GM12878 (cell line): ENCODE measurements at regions not wholly inside any gene's neighbourhood (a gene's known extent, or its start where the extent isn't known, plus 50 kb on each side); places are given as distances from the start of the nearest gene placed in this dataset.

Source experiments
- ATAC-seq: fragments of 200-7000 bp; cut with Tn5 transposase; 3 replicates; pipeline ENCODE4 v1.9.1; 2020; ENCODE audit warnings: mild to moderate bottlenecking, moderate library complexity
- BruUV-seq: library from RNA; stranded (reverse); fragments of 400-500 nt; replicated peaks from 2 replicates; lab custom pipeline; 2021; lab: Mats Ljungman, UMichigan
- CTCF ChIA-PET: fragments of 300-600 bp; sonication (Branson Sonifier 250); formaldehyde crosslinking; extraction: SDS; loops from one replicate; lab custom pipeline; 2021; ENCODE audit warnings: inconsistent platforms; lab: Yijun Ruan, JAX
- POLR2A ChIA-PET: fragments of 350-600 bp; formaldehyde crosslinking; extraction: SDS; loops from one replicate; lab custom pipeline; 2021; ENCODE audit warnings: inconsistent platforms; lab: Charles Lee
- RAD21 ChIA-PET: fragments of 300-600 bp; sonication (Branson Sonifier 250); formaldehyde crosslinking; loops from one replicate; lab custom pipeline; 2023; ENCODE audit warnings: antibody characterized with exemption; ENCODE audit not compliant: unreplicated experiment; lab: Charles Lee
- SMC1A ChIA-PET: fragments of 300-600 bp; sonication (Branson Sonifier 250); formaldehyde crosslinking; loops from one replicate; lab custom pipeline; 2023; ENCODE audit not compliant: unreplicated experiment, uncharacterized antibody; lab: Charles Lee
- DNase-seq: peaks from one replicate; pipeline ENCODE4 v3.0.0-alpha.2; 2011; ENCODE audit warnings: low read depth, low spot score
- FAIRE-seq: peaks from 3 replicates; lab custom pipeline; 2011; peaks lifted over from hg19 to GRCh38; lab: Jason Lieb, UNC
- H2AFZ ChIP-seq: 2 replicates; pipeline ENCODE4 v1.6.0; 2011; ENCODE audit warnings: low read depth, low read length, control low read depth; ENCODE audit not compliant: control insufficient read depth
- H3K27ac ChIP-seq: 2 replicates; pipeline ENCODE4 v1.5.1; 2011; ENCODE audit warnings: control low read depth; ENCODE audit not compliant: control insufficient read depth, insufficient read depth
- H3K27me3 ChIP-seq, 2 experiments: replicated peaks in 1 of 2; 2 replicates each; pipeline versions ENCODE4 v1.6.0 to v1.6.1; 2011; ENCODE audit warnings: low read length in 1 of 2; ENCODE audit not compliant: control insufficient read depth in 2 of 2, insufficient read depth in 2 of 2
- H3K36me3 ChIP-seq, 2 experiments: 2 replicates each; pipeline ENCODE4 v1.5.1; 2011; ENCODE audit warnings: low read length in 1 of 2; ENCODE audit not compliant: control insufficient read depth in 2 of 2, insufficient read depth in 2 of 2
- H3K4me1 ChIP-seq: 2 replicates; pipeline ENCODE4 v1.6.1; 2011; ENCODE audit warnings: mild to moderate bottlenecking, low read length, moderate library complexity, mixed read lengths; ENCODE audit not compliant: control insufficient read depth, insufficient read depth
- H3K4me2 ChIP-seq: 2 replicates; pipeline ENCODE4 v1.6.0; 2011; ENCODE audit warnings: control low read depth; ENCODE audit not compliant: control insufficient read depth, insufficient read depth
- H3K4me3 ChIP-seq: fragments of 200-600 bp; sonication (generic); 2 replicates; pipeline ENCODE4 v1.5.1; 2016
- H3K79me2 ChIP-seq: 2 replicates; pipeline ENCODE4 v1.6.0; 2011; ENCODE audit warnings: low read length; ENCODE audit not compliant: control insufficient read depth, insufficient read depth
- H3K9ac ChIP-seq: 2 replicates; pipeline ENCODE4 v1.8.0; 2011; ENCODE audit warnings: low read length, control low read depth, mixed read lengths; ENCODE audit not compliant: control insufficient read depth, insufficient read depth
- H3K9me3 ChIP-seq: replicated peaks from 3 replicates; pipeline ENCODE4 v1.5.1; 2011; ENCODE audit warnings: mild to moderate bottlenecking, low read length; ENCODE audit not compliant: control insufficient read depth, insufficient read depth
- H4K20me1 ChIP-seq: 2 replicates; pipeline ENCODE4 v1.6.0; 2011; ENCODE audit not compliant: control insufficient read depth, insufficient read depth
- BRCA1 ChIP-seq: IDR thresholded peaks from 2 replicates; pipeline ENCODE4 v1.6.1; 2011; ENCODE audit warnings: low read depth, low read length, improper control_type of control experiment
- DPF2 ChIP-seq: fragments of 450-650 bp; IDR thresholded peaks from 2 replicates; pipeline ENCODE4 v1.6.1; 2017; ENCODE audit warnings: mild to moderate bottlenecking
- EP300 ChIP-seq, 2 experiments: fragments of 150-350 bp in 1 of 2; IDR thresholded peaks; 2 replicates each; pipeline ENCODE4 v1.6.1; 2011 to 2012; ENCODE audit warnings: low read depth in 2 of 2, low read length in 2 of 2, borderline replicate concordance in 1 of 2, improper control_type of control experiment in 1 of 2, inconsistent platforms in 1 of 2; ENCODE audit not compliant: control insufficient read depth in 1 of 2
- ESRRA ChIP-seq: IDR thresholded peaks from 2 replicates; pipeline ENCODE4 v1.6.1; 2012; ENCODE audit warnings: mild to moderate bottlenecking, low read length, improper control_type of control experiment
- MEF2A ChIP-seq: IDR thresholded peaks from 2 replicates; pipeline ENCODE4 v1.6.1; 2011; ENCODE audit warnings: low read depth, mild to moderate bottlenecking, low read length, moderate library complexity; ENCODE audit not compliant: insufficient read depth
- MYB ChIP-seq: fragments of 150-350 bp; IDR thresholded peaks from 2 replicates; pipeline ENCODE4 v1.6.1; 2014; ENCODE audit warnings: mild to moderate bottlenecking, low read depth, low read length, borderline replicate concordance
- NR2C2 ChIP-seq: IDR thresholded peaks from 2 replicates; pipeline ENCODE4 v1.6.1; 2011; ENCODE audit warnings: borderline replicate concordance, low read depth; ENCODE audit not compliant: control insufficient read depth, insufficient read length
- POLR2A ChIP-seq: IDR thresholded peaks from 2 replicates; pipeline ENCODE4 v1.6.1; 2011; ENCODE audit warnings: low read depth, mild to moderate bottlenecking, low read length
- RB1 ChIP-seq: fragments of 450-650 bp; formaldehyde crosslinking; IDR thresholded peaks from 2 replicates; pipeline ENCODE4 v1.6.1; 2017; ENCODE audit warnings: mild to moderate bottlenecking, borderline replicate concordance
- SKIL ChIP-seq: fragments of 450-650 bp; IDR thresholded peaks from 2 replicates; pipeline ENCODE4 v1.6.1; 2017; ENCODE audit warnings: mild to moderate bottlenecking, low read depth, inconsistent platforms; ENCODE audit not compliant: poor library complexity, severe bottlenecking
- SMAD1 ChIP-seq: fragments of 450-650 bp; IDR thresholded peaks from 2 replicates; pipeline ENCODE4 v1.6.1; 2018; ENCODE audit warnings: mild to moderate bottlenecking, low read depth; ENCODE audit not compliant: partially characterized antibody
- SMC3 ChIP-seq: IDR thresholded peaks from 2 replicates; pipeline ENCODE4 v1.6.1; 2011; ENCODE audit warnings: low read length, improper control_type of control experiment, borderline replicate concordance
- SREBF1 ChIP-seq: IDR thresholded peaks from 2 replicates; pipeline ENCODE4 v1.6.1; 2012; ENCODE audit warnings: mild to moderate bottlenecking, low read length
- SRF ChIP-seq, 2 experiments: IDR thresholded peaks; 2 replicates each; pipeline ENCODE4 v1.6.1; 2011; ENCODE audit warnings: low read depth in 2 of 2, low read length in 2 of 2, mild to moderate bottlenecking in 1 of 2, moderate library complexity in 1 of 2
- ZBTB11 ChIP-seq: fragments of 450-650 bp; formaldehyde crosslinking; IDR thresholded peaks from 2 replicates; pipeline ENCODE4 v1.5.0; 2022; ENCODE audit warnings: mild to moderate bottlenecking, missing genetic modification characterization
- ZBTB40 ChIP-seq: fragments of 450-650 bp; IDR thresholded peaks from 2 replicates; pipeline ENCODE4 v1.6.1; 2016; ENCODE audit warnings: mild to moderate bottlenecking, moderate library complexity, borderline replicate concordance
- WGBS: methylation state at CpG from one replicate; pipeline ENCODE4 v1.1.6; 2016; ENCODE audit warnings: low lambda C conversion rate; ENCODE audit not compliant: insufficient replicate concordance, insufficient coverage; ENCODE audit errors: missing lambda C conversion rate; 5-methylcytosine and 5-hydroxymethylcytosine counted together
- in situ Hi-C: fragments of 300-500 bp; cut with MboI; formaldehyde crosslinking; loops from 9 replicates; pipeline ENCODE4 v1.14.3; 2018; ENCODE audit warnings: mixed read lengths
- intact Hi-C: fragments of 100-400 bp; cut with micrococcal nuclease; formaldehyde crosslinking; loops from one replicate; pipeline ENCODE4 v1.14.2; 2022; ENCODE audit not compliant: unreplicated experiment

GRCh38 chr18:5608846-5609245 lies 65.0 kb upstream of the EPB41L3 start:
- CTCF ChIA-PET = no interaction called here
- no peaks in the 10 kb centered on the region for H3K79me2 ChIP-seq
- TF ChIP-seq RB1 = no peak
- no peak for TF ChIP-seq SKIL
- no peak for TF ChIP-seq BRCA1
- TF ChIP-seq SMAD1 = no peak
- no peak for TF ChIP-seq ZBTB11 (CRISPR knock-in tag)
- TF ChIP-seq MEF2A = no peak
- no peak for TF ChIP-seq MYB
- no peak for TF ChIP-seq DPF2
- no peak for TF ChIP-seq SRF (IDR thresholded peaks at IDR 0.05; ENCODE audit: low read depth in 2 of 2, low read length in 2 of 2)
- no peak for TF ChIP-seq EP300 (IDR thresholded peaks at IDR 0.05; ENCODE audit: borderline replicate concordance in 1 of 2, control insufficient read depth in 1 of 2, low read depth in 2 of 2, low read length in 2 of 2)
- TF ChIP-seq SREBF1 = no peak
- no peak for TF ChIP-seq SMC3
- no peak for TF ChIP-seq ESRRA
- no peak for TF ChIP-seq NR2C2
- TF ChIP-seq ZBTB40 = no peak
- TF ChIP-seq POLR2A = no peak
- TF ChIP-seq, all 136 proteins: peak for 0
- ChIA-PET RAD21 (no interaction called here), POLR2A (no interaction called here), SMC1A (no interaction called here)
- no peak overlapping the region for H3K27ac ChIP-seq
- intact Hi-C loops (loop anchor here (10.0 kb wide), 1 partner anchor 236 kb away; no protein-coding TSS in a partner anchor), in situ Hi-C loops (no loop called here)
- no peaks in the 10 kb centered on the region for H3K9me3 ChIP-seq
- H3K4me2 ChIP-seq = no peak overlapping the region
- no peak overlapping the region for H3K9ac ChIP-seq
- H3K4me1 ChIP-seq = no peaks in the 10 kb centered on the region
- BruUV-seq = no TSS peak
- no peaks in the 10 kb centered on the region for H3K27me3 ChIP-seq
- no peak overlapping the region for H2AFZ ChIP-seq
- DNase-seq = no peak
- H3K4me3 ChIP-seq = no peak overlapping the region
- FAIRE-seq = no peak
- WGBS = 0% methylated on average over 2 of the region's 2 CpGs
- H4K20me1 ChIP-seq = no peaks in the 10 kb centered on the region
- H3K36me3 ChIP-seq = no peaks in the 10 kb centered on the region
- no peak for ATAC-seq
